GM12891 (cell line): ENCODE measurements at regions not wholly inside any gene's neighbourhood (a gene's known extent, or its start where the extent isn't known, plus 50 kb on each side); places are given as distances from the start of the nearest gene placed in this dataset.

ENCODE experiments used
- DNase-seq: peaks from one replicate; pipeline ENCODE4 v3.0.0; 2011; ENCODE audit warnings: low spot score; ENCODE audit not compliant: insufficient read length
- FAIRE-seq: peaks from 2 replicates; lab custom pipeline; 2011; peaks lifted over from hg19 to GRCh38; lab: Jason Lieb, UNC
- PAX5 ChIP-seq: IDR thresholded peaks from 2 replicates; pipeline ENCODE4 v1.6.1; 2011; ENCODE audit warnings: low read length, moderate library complexity, mild to moderate bottlenecking; ENCODE audit not compliant: insufficient read depth, severe bottlenecking
- POLR2A ChIP-seq: IDR thresholded peaks from 2 replicates; pipeline ENCODE4 v1.6.1; 2011; ENCODE audit warnings: low read depth, low read length, control low read depth
- POLR2AphosphoS5 ChIP-seq: IDR thresholded peaks from 2 replicates; pipeline ENCODE4 v1.6.1; 2011; ENCODE audit warnings: low read depth, low read length, control low read depth
- POU2F2 ChIP-seq: IDR thresholded peaks from 2 replicates; pipeline ENCODE4 v1.6.1; 2011; ENCODE audit warnings: low read depth, mild to moderate bottlenecking, control low read depth, low read length, moderate library complexity
- SPI1 ChIP-seq: IDR thresholded peaks from 2 replicates; pipeline ENCODE4 v1.6.1; 2011; ENCODE audit warnings: low read depth, low read length, control low read depth
- TAF1 ChIP-seq: IDR thresholded peaks from 2 replicates; pipeline ENCODE4 v1.6.1; 2011; ENCODE audit warnings: low read depth, low read length, control low read depth

GRCh38 chr5:167578977-167579692 lies 712.3 kb upstream of the WWC1 start:
- FAIRE-seq (no peak), DNase-seq (no peak)
- TF ChIP-seq POLR2A: no peak
- TF ChIP-seq POU2F2: no peak
- no peak for TF ChIP-seq PAX5
- TF ChIP-seq TAF1: no peak
- no peak for TF ChIP-seq SPI1
- no peak for TF ChIP-seq POLR2AphosphoS5

GRCh38 chr5:167579693-167580055 lies 711.8 kb upstream of the WWC1 start:
- DNase-seq (no peak), FAIRE-seq (no peak)
- TF ChIP-seq TAF1 (no peak), POU2F2 (no peak), PAX5 (no peak), POLR2AphosphoS5 (no peak), POLR2A (no peak), SPI1 (no peak)

- TF ChIP-seq POU2F2 (no peak), POLR2AphosphoS5 (no peak), SPI1 (no peak), TAF1 (no peak), POLR2A (no peak), PAX5 (no peak)
- FAIRE-seq: no peak
- no peak for DNase-seq
These were observed 710.8 kb upstream of the WWC1 start for GRCh38 chr5:167580608-167581007.

GRCh38 chr5:167582283-167582682 lies 709.2 kb upstream of the WWC1 start:
- no peak for TF ChIP-seq POLR2A
- no peak for TF ChIP-seq PAX5
- TF ChIP-seq POU2F2: no peak
- TF ChIP-seq POLR2AphosphoS5: no peak
- no peak for TF ChIP-seq SPI1
- TF ChIP-seq TAF1: no peak
- no peak for DNase-seq
- no peak for FAIRE-seq

DNA sequence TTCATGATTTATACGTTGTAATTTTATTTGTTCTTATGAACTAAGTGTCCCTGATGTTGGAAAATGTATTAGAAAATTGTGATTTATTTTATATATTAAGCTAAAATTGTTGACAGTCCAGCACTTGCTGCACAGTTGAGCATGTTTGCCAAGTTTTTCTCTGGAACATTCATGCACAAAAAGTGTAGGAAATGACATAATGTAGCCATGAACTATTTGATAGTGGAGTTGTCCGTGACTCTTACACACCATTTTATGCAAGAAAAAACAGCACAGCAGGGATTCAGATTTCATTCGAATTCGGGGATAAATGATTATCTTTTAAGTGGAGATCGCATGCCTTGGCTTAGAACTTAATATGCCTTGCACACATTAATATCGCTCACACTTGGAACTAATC lies 708.6 kb upstream of the WWC1 start:
- TF ChIP-seq POU2F2 (no peak), POLR2AphosphoS5 (no peak), POLR2A (no peak), PAX5 (no peak), TAF1 (no peak), SPI1 (no peak)
- no peak for DNase-seq
- FAIRE-seq: no peak

- TF ChIP-seq POU2F2 (no peak), TAF1 (no peak), POLR2AphosphoS5 (no peak), PAX5 (no peak), SPI1 (no peak), POLR2A (no peak)
- FAIRE-seq (no peak), DNase-seq (no peak)
These were observed 706.3 kb upstream of the WWC1 start for GRCh38 chr5:167585184-167585583.

- TF ChIP-seq TAF1 (no peak), POLR2A (no peak), PAX5 (no peak), SPI1 (no peak), POU2F2 (no peak), POLR2AphosphoS5 (no peak)
- no peak for FAIRE-seq
- DNase-seq: no peak
These were observed 703.5 kb upstream of the WWC1 start for GRCh38 chr5:167587772-167588437.

- DNase-seq: no peak
- TF ChIP-seq TAF1: no peak
- TF ChIP-seq SPI1: no peak
- no peak for TF ChIP-seq POLR2AphosphoS5
- no peak for TF ChIP-seq POLR2A
- no peak for TF ChIP-seq PAX5
- TF ChIP-seq POU2F2: no peak
- FAIRE-seq: no peak
These were observed 699.3 kb upstream of the WWC1 start for GRCh38 chr5:167592114-167592513.

DNA sequence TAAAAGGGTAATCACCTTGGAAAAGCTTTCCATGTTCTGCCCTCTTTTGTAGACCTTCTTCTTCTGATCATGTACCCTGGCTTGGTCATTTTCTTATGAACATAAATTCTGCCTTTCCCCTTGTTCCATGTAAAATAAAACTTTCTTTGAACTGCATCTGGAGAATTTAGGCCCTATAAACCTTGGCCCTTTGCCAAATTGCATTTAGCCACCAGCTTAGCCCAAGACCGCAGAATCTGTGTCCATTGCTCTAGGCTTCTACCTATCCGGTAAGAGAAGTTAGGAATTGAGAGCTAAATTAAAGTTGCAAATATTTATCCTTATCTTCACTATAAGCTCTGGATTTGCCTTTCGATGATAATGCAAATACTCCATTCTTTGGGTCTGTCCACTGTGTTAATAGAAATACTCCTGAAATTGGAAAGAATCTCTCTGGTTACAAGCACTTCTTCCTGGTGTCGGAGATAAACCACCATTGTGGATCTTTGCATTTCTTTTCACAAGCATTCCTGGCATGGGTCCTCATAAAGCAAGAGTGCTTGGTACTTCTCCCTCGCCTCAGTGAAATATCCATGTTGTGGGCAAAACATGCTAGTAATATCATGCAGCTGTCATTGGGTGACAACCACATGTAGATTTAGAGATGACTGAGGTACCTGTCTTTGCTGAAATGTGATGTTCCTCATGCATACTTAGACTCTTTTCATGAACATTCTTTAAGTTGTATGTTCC lies 698.0 kb upstream of the WWC1 start:
- TF ChIP-seq PAX5 (no peak), SPI1 (no peak)
- DNase-seq (no peak), FAIRE-seq (no peak)
